ENCODE measurements at regions not wholly inside any gene's neighbourhood (a gene's known extent, or its start where the extent isn't known, plus 50 kb on each side); places are given as distances from the start of the nearest gene placed in this dataset.

GRCh38 chr1:17877316-17877715 is 122.2 kb downstream of the ACTL8 start:
- DNase-seq, result no peak

- DNase-seq, result no peak
These were observed 122.8 kb downstream of the ACTL8 start for GRCh38 chr1:17877896-17878295.

- no peak for DNase-seq
These were observed 123.7 kb downstream of the ACTL8 start for GRCh38 chr1:17878837-17879236.

GRCh38 chr1:17880449-17880848 is 125.3 kb downstream of the ACTL8 start:
- DNase-seq, result no peak

GRCh38 chr1:17881761-17882160 is 126.6 kb downstream of the ACTL8 start:
- DNase-seq, result peak; percentile 67

GRCh38 chr1:17883136-17883535 is 128.0 kb downstream of the ACTL8 start:
- no peak for DNase-seq

GRCh38 chr1:17883662-17884395 is 128.7 kb downstream of the ACTL8 start:
- DNase-seq, result no peak

- no peak for DNase-seq
These were observed 130.7 kb downstream of the ACTL8 start for GRCh38 chr1:17885663-17886320.

- no peak for DNase-seq
These were observed 131.3 kb downstream of the ACTL8 start for GRCh38 chr1:17886386-17886785.

- DNase-seq, result no peak
These were observed 131.8 kb downstream of the ACTL8 start for GRCh38 chr1:17886838-17887441.

- DNase-seq, result no peak
These were observed 132.7 kb downstream of the ACTL8 start for GRCh38 chr1:17887661-17888371.

- DNase-seq, result no peak
These were observed 135.1 kb downstream of the ACTL8 start for GRCh38 chr1:17890056-17890814.

GRCh38 chr1:17890815-17891191 is 135.7 kb downstream of the ACTL8 start:
- no peak for DNase-seq

- no peak for DNase-seq
These were observed 136.3 kb downstream of the ACTL8 start for GRCh38 chr1:17891205-17892110.

GRCh38 chr1:17892225-17892624 is 137.1 kb downstream of the ACTL8 start:
- peak; percentile 76 for DNase-seq

- no peak for DNase-seq
These were observed 137.7 kb downstream of the ACTL8 start for GRCh38 chr1:17892851-17893250.

GRCh38 chr1:17893891-17894631 is 138.9 kb downstream of the ACTL8 start:
- peak; percentile 53 for DNase-seq

GRCh38 chr1:17895401-17895800 is 140.3 kb downstream of the ACTL8 start:
- DNase-seq, result no peak

- no peak for DNase-seq
These were observed 140.9 kb downstream of the ACTL8 start for GRCh38 chr1:17895986-17896385.

GRCh38 chr1:17903386-17903785 is 148.3 kb downstream of the ACTL8 start:
- no peak for DNase-seq

GRCh38 chr1:17904290-17904689 is 149.2 kb downstream of the ACTL8 start:
- DNase-seq, result no peak

Measured in RPMI8226 (cell line).